GM18873 (cell line): ENCODE measurements at regions not wholly inside any gene's neighbourhood (a gene's known extent, or its start where the extent isn't known, plus 50 kb on each side); places are given as distances from the start of the nearest gene placed in this dataset.
"Not testable (repeated sequence)": the region's sequence is repeated elsewhere in the genome, so short reads cannot be mapped to it uniquely, and the experiment has no call there.

Experiments used
- ATAC-seq: cut with Tn5 transposase; IDR thresholded peaks from one replicate; pipeline ENCODE4 v1.9.1; 2021; ENCODE audit warnings: mild to moderate bottlenecking, moderate library complexity, moderate number of reproducible peaks; ENCODE audit not compliant: unreplicated experiment, low FRiP score

DNA sequence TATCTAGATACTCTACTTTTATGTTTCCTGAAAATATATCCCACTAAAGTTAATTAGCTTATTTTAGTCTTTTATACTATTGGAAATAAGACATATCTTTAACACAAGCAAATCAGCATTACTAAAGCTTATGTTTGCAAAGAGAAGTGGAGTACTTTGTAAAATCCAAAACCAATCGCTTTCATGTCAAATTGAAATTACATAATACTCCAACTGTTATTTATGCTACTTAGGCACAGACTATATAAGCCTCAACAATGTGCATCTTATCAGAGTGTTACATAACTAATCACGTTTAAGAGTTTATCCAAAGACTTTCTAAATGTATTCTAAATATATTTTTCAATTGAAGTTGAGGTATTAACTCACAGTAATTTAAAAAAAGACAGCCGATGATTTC, 200.0 kb downstream of the PCDH20 start:
- no peak for ATAC-seq

DNA sequence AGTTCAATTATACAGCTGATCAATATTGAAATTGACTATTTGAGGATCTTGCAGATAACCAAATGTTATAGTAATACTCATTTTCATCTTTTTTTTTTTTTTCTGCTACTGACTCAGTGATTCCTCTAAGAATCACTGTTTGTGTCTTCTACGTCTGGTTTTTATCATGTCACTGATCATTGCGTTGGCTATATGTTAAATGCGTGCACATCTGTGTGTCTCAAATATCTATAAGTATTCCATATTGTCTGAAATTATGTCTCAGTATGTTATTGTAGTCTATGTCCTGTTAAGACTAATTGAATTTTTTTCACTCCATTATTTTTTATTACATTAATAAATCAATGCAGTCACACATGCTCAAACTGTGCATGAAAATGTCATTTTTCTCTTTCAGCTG, 200.5 kb downstream of the PCDH20 start:
- ATAC-seq: no peak

DNA sequence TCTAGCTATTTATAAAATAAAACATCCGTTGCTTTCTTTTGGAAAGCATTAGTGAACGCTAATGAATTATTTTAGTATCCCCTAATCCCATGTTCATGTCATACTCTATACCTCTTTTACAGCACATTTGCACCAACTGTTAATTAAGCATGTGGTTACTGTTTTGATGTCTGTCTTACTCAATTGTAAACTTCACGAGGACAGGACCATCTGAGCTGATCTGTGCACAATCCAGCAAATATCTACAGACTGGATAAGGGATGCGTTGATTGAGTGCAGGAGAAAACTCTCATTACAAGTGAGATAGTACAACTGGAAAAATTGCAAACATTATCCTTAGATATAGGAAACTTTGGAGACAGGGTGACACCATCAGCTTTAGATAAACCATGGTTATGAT, 201.1 kb downstream of the PCDH20 start:
- ATAC-seq: no peak

DNA sequence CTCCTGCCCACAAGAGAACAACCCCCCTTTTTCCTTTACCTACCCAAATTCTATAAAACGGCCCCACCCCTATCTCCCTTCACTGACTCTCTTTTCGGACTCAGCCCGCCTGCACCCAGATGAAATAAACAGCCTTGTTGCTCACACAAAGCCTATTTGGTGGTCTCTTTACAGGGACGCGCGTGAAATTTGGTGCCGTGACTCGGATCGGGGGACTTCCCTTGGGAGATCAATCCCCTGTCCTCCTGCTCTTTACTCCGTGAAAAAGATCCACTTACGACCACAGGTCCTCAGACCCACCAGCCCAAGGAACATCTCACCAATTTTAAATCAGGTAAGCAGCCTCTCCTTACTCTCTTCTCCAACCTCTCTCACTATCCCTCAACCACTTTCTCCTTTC, 209.8 kb downstream of the PCDH20 start:
- ATAC-seq: not testable (repeated sequence)

DNA sequence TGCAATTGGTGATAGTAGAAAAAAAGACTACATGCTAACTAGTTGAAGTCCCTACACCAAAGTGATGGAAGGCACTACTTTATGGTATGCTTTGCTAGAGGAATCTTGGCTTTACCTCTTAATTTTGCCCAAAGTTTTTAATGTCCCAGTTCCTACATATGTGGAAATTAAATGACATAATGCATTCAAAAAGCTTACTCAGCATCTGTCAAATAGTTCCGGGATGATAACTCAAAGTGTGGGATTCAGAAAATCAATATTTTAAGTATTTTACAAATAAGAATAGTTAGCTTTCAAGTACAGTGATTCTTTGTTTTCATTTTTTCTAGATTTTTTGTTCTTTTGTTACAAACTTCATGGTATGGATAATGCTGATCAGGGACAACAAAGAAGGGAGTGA, 211.6 kb downstream of the PCDH20 start:
- ATAC-seq: no peak

DNA sequence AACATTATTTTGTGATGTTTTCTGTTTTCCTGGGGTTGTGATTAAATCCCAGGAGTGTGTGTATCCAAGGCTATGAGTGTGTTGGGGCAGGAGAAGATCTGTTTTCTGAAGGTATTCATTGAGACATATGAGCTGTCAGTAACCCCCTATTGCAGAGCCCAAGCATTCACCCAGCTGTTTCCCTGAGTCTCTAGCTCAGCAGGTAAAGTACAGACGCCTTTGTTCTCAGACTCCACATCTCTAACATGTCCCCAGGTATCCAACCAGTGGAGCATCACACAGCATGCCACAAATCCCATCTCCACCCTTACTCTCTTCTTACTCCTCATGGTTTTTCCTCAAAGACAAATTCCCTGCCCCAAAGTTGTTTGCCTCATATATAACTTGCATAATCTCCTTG, 213.6 kb downstream of the PCDH20 start:
- no peak for ATAC-seq

DNA sequence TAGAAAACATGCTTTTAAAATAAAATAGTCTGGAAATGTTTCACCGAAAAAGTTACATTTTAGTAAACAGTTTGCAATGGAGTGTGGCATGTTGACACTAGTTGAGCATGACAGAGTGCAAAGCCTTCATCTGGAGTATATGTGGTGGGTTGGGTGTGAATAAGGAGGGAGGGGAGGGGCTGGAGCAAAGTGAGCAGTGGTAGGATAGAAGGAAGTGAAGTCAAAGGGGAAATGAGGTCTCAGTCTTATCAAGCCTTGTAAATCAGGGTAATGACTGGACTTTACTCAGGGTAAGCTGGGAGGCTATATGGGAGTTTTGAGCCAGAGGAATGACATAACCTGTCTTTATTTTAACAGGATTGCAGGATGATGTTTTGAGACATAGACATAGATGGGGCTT, 222.8 kb downstream of the PCDH20 start:
- ATAC-seq: no peak

DNA sequence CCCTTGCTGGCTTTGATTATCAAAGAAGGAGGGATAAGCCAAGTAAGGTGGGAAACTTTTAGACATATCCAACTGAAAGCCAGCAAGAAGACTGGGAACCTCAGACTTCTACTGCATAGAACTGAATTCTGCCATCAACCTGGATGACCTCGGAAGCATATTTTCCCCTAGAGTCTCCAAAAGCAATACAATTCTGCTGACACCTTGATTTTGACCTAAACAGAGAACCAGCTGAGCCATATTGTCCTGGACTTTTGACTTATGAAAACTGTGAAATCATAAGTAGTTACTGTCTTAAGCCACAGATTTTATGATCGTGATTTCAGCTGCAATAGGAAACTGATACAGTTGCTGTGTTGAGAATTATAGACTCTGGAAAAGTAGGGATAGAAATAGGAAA, 227.6 kb downstream of the PCDH20 start:
- no peak for ATAC-seq

DNA sequence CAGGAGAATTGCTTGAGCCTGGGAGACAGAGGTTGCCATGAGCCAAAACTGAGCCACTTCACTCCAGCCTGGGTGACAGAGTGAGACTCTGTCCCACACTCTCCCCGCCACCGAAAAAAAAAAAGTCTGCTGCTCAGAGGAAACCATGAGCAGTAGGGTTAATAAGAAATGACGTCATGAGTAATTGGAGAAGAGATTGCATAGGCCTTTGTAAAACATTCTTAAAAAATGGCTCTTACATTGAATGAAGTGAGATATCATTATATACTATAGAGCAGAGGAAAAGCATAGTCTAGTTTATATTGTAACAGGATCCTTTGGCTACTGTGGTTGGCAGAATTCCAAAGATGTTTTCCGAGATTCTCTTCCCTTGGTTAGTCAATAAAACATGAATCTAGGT, 228.2 kb downstream of the PCDH20 start:
- no peak for ATAC-seq

DNA sequence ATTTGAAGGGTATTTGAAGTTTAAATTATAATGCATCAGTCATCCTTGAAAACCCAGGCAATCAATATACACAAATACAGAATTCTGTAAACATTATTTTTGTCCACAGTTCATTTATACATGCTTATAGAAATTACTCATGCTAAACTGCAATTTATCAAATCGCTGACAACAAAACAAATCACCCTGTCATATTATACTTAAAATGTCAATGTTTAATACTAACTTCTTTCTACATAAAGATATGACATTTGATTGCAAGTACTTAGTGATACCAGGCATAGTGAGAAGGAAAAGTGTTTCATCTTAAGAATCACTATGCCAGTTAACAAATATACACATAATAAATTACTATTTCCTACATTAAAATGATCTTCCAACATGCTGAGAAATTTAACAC, 232.0 kb downstream of the PCDH20 start:
- ATAC-seq: no peak

DNA sequence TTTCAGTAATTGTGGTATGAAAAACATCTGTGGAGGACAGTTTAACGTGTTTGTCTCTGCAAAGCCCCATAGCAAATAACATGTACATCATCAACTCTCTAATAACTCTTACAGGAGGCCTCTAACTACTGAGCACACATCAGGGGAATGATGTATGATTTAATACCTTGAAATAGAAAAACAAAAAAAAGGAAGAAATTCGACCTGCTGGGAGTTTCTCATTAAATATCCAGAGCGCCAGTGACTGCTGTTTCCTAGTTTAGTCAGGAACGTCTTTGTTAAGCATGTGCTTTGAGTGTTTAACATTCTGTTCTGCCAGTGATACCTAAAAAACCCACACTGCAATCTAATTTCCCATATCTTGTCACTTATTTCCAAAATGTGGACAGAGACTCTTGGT, 235.4 kb downstream of the PCDH20 start:
- no peak for ATAC-seq

DNA sequence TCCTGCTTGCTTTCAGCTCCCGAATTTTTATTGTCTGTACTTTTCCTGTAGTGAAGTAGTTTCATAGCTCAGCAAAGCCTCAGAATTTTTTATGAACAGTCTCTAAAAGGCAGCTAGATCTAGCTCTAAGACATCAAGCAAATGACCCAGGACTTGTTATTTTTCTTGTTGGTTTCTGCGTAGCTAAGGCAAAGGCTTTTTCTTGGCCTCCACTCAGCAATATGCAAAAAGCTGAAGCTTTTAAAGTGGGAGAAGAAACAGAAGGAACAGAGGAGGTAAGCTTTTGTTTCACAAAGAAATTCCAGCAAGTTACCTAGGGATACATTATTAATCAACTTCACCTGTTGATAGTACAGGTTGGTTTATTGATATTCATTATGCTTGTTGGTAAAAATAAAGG, 235.9 kb downstream of the PCDH20 start:
- ATAC-seq: no peak

DNA sequence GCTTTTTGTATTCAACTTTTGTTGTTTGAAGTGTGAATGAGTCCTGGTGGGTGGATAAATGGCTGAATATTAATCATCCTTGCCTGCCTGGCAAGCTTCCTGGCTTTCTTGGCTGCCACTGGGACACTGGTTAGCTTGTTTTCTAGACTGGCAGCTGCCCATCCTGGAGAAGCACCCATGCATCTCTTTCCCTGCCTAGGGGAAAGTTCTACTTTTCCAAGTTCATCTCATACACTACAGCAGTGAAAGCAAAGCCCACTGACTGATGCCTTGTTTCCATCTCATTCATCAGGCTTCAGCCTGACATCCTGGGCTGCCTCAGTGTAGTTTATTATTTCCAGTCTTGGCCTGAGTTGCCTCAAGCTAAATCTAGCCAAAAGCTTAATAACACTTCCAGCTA, 244.8 kb downstream of the PCDH20 start:
- ATAC-seq: no peak

DNA sequence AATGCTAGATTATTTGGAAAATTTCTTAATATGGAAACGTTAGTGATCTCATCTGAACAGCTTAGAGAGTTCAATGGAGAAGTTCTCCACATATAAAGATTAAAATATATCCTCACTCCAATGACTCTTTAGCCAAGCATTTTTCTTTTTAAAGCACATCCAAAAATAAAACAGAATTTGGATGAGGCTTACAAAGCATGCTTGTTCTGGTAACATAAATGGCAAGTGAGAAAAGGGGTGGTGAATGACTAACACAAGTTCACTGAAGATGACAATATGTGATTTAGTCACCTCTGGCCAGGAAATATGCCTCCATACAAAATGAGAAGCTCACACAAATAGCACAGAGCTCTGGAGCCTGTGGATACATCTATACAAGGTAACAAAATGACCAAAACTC, 253.0 kb downstream of the PCDH20 start:
- no peak for ATAC-seq

DNA sequence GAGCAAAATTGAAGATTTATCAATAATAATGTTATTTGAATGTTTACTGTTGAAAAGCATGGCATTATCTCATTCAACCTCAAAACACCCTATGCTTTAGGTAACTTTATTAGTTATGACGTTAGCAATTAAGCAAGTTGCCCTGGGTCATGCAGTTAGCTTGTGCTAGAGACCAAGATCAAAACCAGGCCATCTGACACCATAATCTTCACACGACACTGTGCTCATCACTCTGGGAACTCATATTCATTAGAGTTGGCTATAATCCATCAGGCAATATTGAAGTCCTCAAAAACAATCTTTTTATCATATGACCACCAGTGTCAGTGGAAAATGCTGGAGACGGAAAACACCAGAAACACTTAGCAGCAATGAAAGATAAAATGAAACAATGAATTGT, 253.5 kb downstream of the PCDH20 start:
- no peak for ATAC-seq

DNA sequence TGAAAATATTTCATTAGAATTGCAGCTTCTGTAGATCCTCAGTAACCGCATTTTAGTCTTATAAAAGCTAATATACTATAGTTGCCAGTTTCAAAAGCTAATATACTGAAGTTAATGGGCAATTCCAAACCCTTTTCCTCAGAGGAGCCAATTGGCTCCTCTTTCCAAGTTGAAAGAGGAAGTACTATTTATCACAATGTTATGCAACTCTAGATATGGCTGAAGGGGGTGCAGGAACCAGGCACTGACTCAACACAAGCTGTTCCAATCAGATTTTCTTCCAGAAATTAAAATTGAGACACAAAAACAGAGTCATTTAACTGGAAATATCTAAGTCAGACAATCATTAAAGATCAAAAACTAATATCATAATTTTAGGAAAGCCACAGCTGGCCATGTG, 258.9 kb downstream of the PCDH20 start:
- no peak for ATAC-seq

DNA sequence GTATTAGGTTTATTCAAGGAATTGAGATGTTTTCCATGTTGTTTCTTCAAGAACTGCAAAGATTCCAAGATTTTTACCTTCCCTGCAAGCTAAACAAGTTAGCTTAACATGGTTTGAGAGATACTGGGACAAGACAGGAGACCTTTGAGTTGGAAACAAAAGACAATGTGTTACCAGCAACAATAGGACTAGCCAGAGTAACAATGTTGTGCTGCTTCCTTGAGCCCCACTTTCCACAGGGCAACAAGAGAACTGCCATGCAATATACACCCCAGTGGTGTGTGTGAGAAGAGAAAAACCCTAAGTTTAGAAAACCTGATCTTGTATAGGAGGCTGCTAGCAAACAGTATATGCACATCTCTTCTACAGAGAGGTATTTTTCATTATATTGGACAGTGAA, 264.6 kb downstream of the PCDH20 start:
- ATAC-seq: no peak

DNA sequence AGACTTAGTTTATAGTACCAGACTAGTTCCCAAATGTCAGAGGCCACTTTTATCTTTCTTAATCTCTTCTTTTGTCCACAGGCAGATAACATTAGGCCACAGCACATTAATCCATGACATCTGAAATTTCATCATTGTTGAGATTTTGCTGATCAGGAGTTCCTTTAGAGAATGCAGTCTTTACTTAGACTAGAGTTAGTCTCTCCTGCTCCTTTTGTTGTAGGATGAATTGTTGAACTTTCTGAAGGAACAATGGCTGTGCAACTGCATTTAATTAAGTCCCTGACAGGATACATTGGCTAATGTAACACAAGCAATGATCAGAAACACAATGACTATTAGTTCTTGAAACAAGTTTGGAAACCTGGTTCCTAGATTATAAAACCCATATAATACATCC, 266.3 kb downstream of the PCDH20 start:
- ATAC-seq: no peak

DNA sequence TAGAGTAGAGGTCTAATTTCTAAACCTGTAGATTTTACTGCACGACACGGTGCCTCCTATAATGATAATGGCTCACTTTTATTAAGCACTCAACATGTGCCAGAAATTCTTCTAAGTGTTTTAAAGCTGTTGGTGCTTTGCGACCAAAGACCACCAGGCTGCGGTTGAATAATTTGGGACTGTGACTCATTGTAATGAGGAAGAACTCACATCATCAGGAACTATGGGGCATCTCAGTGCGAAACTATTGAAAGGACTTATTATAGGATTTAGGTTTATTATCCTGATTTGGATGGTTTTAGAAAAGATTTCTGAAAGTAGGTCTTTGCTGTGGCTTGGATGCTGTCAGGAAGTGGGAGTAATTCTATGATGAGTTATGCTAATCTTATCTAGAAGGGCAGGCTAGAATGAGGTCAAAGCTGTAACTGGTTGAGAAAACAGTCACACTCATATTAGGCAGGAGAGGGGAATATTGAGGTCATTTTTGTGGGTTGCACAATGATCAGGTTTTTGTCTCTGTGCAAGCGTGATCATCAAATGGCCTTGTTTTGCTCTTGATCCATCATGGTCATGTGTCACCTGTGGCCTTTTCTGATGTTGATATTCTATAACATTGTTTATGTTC, 266.8 kb downstream of the PCDH20 start:
- ATAC-seq: no peak

DNA sequence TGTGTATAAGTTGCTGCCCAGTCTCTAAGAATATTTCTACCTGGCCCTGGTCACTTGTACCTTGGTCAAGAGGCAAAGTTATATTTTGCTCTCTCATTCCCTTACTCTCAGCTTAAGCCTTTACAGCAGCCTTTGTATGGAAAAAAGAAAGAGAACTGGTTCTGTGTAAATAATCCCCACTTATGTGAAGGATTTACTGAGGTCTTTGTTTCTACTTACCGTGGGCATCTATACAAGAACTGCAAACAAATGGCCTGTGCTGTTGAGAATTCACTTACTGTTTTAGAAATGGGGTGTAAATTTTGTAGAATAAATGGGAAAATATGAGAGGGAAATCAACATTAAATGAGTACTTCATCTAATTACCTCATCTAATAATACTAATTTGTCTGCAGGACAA, 267.4 kb downstream of the PCDH20 start:
- no peak for ATAC-seq

DNA sequence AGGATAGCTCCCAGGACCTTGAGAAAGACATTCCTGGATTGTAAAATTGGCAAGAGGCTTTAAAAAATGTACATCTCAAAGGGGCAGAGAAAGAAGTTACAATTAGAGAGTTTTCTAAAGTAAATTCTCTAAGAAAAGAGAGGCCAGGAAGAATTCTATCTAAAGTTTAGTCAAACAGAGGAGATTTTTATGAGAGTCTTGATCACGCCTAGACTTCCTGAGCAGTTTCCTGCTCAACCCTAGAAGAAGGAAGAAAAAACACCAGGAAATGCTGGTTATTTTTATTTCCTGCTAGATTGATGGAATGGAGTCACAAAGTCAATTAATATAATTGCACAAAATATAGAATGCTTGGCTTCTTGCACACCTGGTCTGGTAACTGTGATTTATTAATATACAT, 269.1 kb downstream of the PCDH20 start:
- ATAC-seq: no peak

DNA sequence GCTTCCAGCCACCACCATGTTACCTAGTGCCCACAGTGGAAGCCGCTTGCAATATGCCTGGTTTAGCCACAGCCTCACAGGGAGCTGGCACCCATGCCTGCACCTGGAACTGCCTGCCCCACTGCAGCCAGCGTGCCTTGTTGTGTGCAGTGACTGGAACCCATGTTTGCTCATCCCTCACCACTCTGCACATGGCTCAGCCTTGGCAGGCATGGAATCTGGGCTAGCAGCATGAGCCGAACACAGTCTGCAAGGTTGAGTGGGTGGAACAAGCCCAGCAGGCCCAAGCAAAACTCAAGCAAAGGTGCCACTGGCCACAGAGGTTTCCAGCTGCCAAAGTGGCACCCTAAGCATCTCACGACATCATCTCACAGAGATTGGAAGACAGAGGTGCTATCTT, 269.5 kb downstream of the PCDH20 start:
- no peak for ATAC-seq
